ENCODE measurements at regions not wholly inside any gene's neighbourhood (a gene's known extent, or its start where the extent isn't known, plus 50 kb on each side); places are given as distances from the start of the nearest gene placed in this dataset.

DNA sequence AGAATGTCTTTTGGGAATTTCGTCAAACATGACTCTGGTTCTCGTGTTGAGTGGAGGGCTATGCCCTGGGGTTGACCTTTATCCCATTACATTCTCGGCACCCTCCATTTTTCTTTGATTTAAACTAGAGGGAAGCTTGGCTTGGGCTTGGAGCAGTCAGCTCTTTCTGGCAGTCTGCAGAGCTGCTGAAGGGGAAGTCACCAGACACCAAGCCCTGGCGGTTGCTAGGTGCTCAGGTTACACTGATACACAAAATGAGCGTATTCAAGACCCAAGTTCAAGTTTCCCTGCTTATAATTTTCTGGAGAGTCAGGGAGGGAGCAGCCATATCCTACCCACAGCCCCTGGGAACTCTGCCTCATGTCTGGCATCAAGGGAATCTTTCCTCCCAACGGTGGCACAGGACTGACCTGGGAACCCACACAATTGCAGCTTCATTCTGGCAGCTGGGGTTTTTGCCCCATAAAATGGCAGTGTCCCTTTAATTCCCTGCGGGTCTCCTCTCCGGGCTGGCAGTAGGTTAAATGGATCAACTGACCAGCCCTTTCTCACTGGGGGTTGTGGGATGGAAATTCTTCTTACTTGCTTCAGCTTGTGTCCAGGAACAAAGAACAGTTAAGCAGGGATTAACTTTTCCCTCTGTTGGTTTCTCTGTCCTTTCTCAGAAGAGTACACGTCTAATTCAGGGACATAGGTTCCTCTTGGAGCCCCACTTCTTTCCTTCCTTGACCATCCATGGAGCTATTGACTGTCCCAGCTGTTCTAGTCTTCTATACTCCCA, 110.0 kb upstream of the DLG1 start:
- H3K9me3 ChIP-seq = no peaks in the 10 kb centered on the region
- intact Hi-C loops (cut with DNase I, micrococcal nuclease) = no loop called here
- no peaks in the 10 kb centered on the region for H3K4me1 ChIP-seq (ENCODE audit: low read depth)
- ATAC-seq (no peak), DNase-seq (no peak)
- H3K36me3 ChIP-seq (ENCODE audit: low read depth) = no peaks in the 10 kb centered on the region
- H3K4me3 ChIP-seq = no peak overlapping the region
- TF ChIP-seq, protein P1, sequence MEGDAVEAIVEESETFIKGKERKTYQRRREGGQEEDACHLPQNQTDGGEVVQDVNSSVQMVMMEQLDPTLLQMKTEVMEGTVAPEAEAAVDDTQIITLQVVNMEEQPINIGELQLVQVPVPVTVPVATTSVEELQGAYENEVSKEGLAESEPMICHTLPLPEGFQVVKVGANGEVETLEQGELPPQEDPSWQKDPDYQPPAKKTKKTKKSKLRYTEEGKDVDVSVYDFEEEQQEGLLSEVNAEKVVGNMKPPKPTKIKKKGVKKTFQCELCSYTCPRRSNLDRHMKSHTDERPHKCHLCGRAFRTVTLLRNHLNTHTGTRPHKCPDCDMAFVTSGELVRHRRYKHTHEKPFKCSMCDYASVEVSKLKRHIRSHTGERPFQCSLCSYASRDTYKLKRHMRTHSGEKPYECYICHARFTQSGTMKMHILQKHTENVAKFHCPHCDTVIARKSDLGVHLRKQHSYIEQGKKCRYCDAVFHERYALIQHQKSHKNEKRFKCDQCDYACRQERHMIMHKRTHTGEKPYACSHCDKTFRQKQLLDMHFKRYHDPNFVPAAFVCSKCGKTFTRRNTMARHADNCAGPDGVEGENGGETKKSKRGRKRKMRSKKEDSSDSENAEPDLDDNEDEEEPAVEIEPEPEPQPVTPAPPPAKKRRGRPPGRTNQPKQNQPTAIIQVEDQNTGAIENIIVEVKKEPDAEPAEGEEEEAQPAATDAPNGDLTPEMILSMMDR (IDR thresholded peaks at IDR 0.05) = no peak

DNA sequence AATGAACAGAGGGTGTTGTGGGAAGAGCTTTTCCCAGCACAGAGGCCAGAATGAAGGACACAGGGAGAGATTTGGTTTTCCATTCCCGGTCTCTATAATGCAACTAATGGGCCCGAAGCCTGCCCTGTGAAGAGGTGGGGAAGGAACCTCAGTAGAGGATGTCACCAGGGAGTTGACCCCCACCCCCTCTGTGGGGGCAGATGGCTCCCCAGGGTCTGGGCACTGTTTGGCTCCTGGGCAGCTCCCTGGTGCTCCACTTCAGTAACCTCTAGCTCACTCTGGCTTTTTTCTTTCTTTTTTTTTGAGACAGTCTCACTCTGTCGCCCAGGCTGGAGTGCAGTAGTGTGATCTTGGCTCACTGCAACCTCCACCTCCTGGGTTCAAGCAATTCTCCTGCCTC, 109.1 kb upstream of the DLG1 start:
- no peak for DNase-seq
- no peaks in the 10 kb centered on the region for H3K36me3 ChIP-seq (ENCODE audit: low read depth)
- H3K4me3 ChIP-seq = no peak overlapping the region
- H3K9me3 ChIP-seq = no peaks in the 10 kb centered on the region
- intact Hi-C loops (cut with DNase I, micrococcal nuclease) = no loop called here
- ATAC-seq = no peak
- TF ChIP-seq, protein P1 (IDR thresholded peaks at IDR 0.05) = no peak
- no peaks in the 10 kb centered on the region for H3K4me1 ChIP-seq (ENCODE audit: low read depth)

- TF ChIP-seq, protein P1 (IDR thresholded peaks at IDR 0.05) = no peak
- no peak overlapping the region for H3K4me3 ChIP-seq
- H3K4me1 ChIP-seq (ENCODE audit: low read depth) = no peaks in the 10 kb centered on the region
- intact Hi-C loops (cut with DNase I, micrococcal nuclease) = no loop called here
- ATAC-seq = no peak
- H3K9me3 ChIP-seq = no peaks in the 10 kb centered on the region
- DNase-seq = no peak
- H3K36me3 ChIP-seq (ENCODE audit: low read depth) = no peaks in the 10 kb centered on the region
These were observed 108.6 kb upstream of the DLG1 start for GRCh38 chr3:197407053-197407452.

- intact Hi-C loops (cut with DNase I, micrococcal nuclease) = no loop called here
- Histone ChIP-seq H3K4me1 (ENCODE audit: low read depth) (no peaks in the 10 kb centered on the region), H3K36me3 (ENCODE audit: low read depth) (no peaks in the 10 kb centered on the region), H3K4me3 (no peak overlapping the region), H3K9me3 (no peaks in the 10 kb centered on the region)
- TF ChIP-seq, protein P1 (IDR thresholded peaks at IDR 0.05) = no peak
- no peak for DNase-seq
- ATAC-seq = no peak
These were observed 107.9 kb upstream of the DLG1 start for GRCh38 chr3:197406266-197406665.

DNA sequence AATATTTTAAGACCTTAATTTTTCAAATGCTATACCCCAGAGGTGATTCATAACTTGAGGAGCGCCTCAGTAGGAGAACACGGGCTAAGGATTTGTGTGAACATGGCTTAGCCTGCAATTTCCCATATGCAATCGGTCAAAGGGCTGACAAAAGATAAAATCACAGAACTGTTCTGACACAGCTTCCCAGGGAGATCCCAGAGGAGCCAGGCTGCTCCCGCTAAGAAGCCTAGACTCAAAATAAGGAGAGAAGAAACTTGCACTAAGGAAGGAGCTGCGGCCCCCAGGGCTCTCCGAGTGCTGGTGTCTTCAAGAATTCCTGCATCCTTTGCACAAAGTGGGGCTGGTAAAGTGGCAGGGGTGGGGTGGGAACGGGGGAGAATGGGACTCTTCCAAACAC, 106.3 kb upstream of the DLG1 start:
- H3K4me3 ChIP-seq = no peak overlapping the region
- no peaks in the 10 kb centered on the region for H3K36me3 ChIP-seq (ENCODE audit: low read depth)
- intact Hi-C loops (cut with DNase I, micrococcal nuclease) = no loop called here
- no peak for DNase-seq
- ATAC-seq = no peak
- TF ChIP-seq, protein P1 (IDR thresholded peaks at IDR 0.05) = no peak
- H3K9me3 ChIP-seq = no peaks in the 10 kb centered on the region
- H3K4me1 ChIP-seq (ENCODE audit: low read depth) = no peaks in the 10 kb centered on the region
